ENCODE measurements at regions not wholly inside any gene's neighbourhood (a gene's known extent, or its start where the extent isn't known, plus 50 kb on each side); places are given as distances from the start of the nearest gene placed in this dataset.

DNA sequence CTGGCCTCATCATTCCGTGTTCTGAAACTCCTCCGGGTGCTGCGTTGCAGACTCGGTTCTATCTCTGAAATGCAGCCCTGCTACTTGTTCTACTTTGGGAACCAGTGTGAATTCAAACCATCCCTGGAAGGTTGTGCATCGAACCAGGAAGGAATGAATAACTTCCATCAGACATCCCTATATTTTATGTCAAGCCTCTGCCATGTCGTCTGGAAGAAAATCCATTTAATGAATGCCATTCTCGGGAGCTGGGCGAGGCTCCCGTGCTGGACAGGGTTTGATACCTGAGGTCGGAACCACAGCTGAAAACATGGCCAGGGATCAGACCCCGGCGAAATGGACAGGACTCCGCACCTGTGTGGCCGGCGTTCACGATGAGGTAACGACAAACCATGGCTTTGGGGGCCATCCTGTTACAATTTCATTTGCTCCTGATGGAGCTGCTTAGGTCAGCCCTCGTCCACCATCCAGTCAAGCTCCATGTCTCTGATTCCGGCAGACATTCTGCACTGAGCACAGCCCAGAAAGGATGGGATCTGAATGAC, 821.6 kb downstream of the GALR1 start:
- TF ChIP-seq, protein P1, sequence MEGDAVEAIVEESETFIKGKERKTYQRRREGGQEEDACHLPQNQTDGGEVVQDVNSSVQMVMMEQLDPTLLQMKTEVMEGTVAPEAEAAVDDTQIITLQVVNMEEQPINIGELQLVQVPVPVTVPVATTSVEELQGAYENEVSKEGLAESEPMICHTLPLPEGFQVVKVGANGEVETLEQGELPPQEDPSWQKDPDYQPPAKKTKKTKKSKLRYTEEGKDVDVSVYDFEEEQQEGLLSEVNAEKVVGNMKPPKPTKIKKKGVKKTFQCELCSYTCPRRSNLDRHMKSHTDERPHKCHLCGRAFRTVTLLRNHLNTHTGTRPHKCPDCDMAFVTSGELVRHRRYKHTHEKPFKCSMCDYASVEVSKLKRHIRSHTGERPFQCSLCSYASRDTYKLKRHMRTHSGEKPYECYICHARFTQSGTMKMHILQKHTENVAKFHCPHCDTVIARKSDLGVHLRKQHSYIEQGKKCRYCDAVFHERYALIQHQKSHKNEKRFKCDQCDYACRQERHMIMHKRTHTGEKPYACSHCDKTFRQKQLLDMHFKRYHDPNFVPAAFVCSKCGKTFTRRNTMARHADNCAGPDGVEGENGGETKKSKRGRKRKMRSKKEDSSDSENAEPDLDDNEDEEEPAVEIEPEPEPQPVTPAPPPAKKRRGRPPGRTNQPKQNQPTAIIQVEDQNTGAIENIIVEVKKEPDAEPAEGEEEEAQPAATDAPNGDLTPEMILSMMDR (IDR thresholded peaks at IDR 0.05) = no peak
- TF ChIP-seq POLR2A (IDR thresholded peaks at IDR 0.05) = no peak
